ENCODE measurements at regions not wholly inside any gene's neighbourhood (a gene's known extent, or its start where the extent isn't known, plus 50 kb on each side); places are given as distances from the start of the nearest gene placed in this dataset.
"Not testable (repeated sequence)": the region's sequence is repeated elsewhere in the genome, so short reads cannot be mapped to it uniquely, and the experiment has no call there.

- H3K4me3 Mint-ChIP-seq (ENCODE audit: unreplicated experiment), result no peak overlapping the region
- no peak for DNase-seq (ENCODE audit: low spot score)
- TF ChIP-seq CTCF (IDR thresholded peaks at IDR 0.05), result no peak
- no peaks in the 10 kb centered on the region for H3K27me3 Mint-ChIP-seq (ENCODE audit: low read depth)
- H3K9me3 Mint-ChIP-seq (ENCODE audit: low read depth), result peaks cover 18% of the 10 kb centered on the region
- H3K27ac Mint-ChIP-seq (ENCODE audit: unreplicated experiment), result no peak overlapping the region
- H3K4me1 Mint-ChIP-seq (ENCODE audit: low read depth), result peaks cover 21% of the 10 kb centered on the region
- peaks cover 2% of the 10 kb centered on the region for H3K36me3 Mint-ChIP-seq (ENCODE audit: low read depth)
These were observed 238.0 kb upstream of the PTGER4 start for GRCh38 chr5:40441733-40442132.

GRCh38 chr5:40440746-40441145 lies 239.0 kb upstream of the PTGER4 start:
- H3K4me1 Mint-ChIP-seq (ENCODE audit: low read depth), result peaks cover 18% of the 10 kb centered on the region
- H3K27ac Mint-ChIP-seq (ENCODE audit: unreplicated experiment), result no peak overlapping the region
- no peaks in the 10 kb centered on the region for H3K27me3 Mint-ChIP-seq (ENCODE audit: low read depth)
- peaks cover 16% of the 10 kb centered on the region for H3K9me3 Mint-ChIP-seq (ENCODE audit: low read depth)
- no peak for DNase-seq (ENCODE audit: low spot score)
- no peak overlapping the region for H3K4me3 Mint-ChIP-seq (ENCODE audit: unreplicated experiment)
- TF ChIP-seq CTCF (IDR thresholded peaks at IDR 0.05), result no peak
- H3K36me3 Mint-ChIP-seq (ENCODE audit: low read depth), result peaks cover 2% of the 10 kb centered on the region

GRCh38 chr5:40439103-40439502 lies 240.6 kb upstream of the PTGER4 start:
- peaks cover 18% of the 10 kb centered on the region for H3K4me1 Mint-ChIP-seq (ENCODE audit: low read depth)
- H3K27me3 Mint-ChIP-seq (ENCODE audit: low read depth); DNase-seq (ENCODE audit: low spot score); H3K4me3 Mint-ChIP-seq (ENCODE audit: unreplicated experiment); H3K27ac Mint-ChIP-seq (ENCODE audit: unreplicated experiment); H3K36me3 Mint-ChIP-seq (ENCODE audit: low read depth); H3K9me3 Mint-ChIP-seq (ENCODE audit: low read depth): not testable (repeated sequence)
- TF ChIP-seq CTCF (IDR thresholded peaks at IDR 0.05), result peak; percentile 25

GRCh38 chr5:40438646-40439045 lies 241.1 kb upstream of the PTGER4 start:
- H3K4me3 Mint-ChIP-seq (ENCODE audit: unreplicated experiment); H3K27ac Mint-ChIP-seq (ENCODE audit: unreplicated experiment); H3K9me3 Mint-ChIP-seq (ENCODE audit: low read depth); H3K36me3 Mint-ChIP-seq (ENCODE audit: low read depth); H3K27me3 Mint-ChIP-seq (ENCODE audit: low read depth): not testable (repeated sequence)
- peaks cover 18% of the 10 kb centered on the region for H3K4me1 Mint-ChIP-seq (ENCODE audit: low read depth)
- DNase-seq (ENCODE audit: low spot score), result peak; percentile 47

- no peak for TF ChIP-seq CTCF (IDR thresholded peaks at IDR 0.05)
- no peaks in the 10 kb centered on the region for H3K9me3 Mint-ChIP-seq (ENCODE audit: low read depth)
- H3K4me1 Mint-ChIP-seq (ENCODE audit: low read depth), result peaks cover 15% of the 10 kb centered on the region
- no peak overlapping the region for H3K4me3 Mint-ChIP-seq (ENCODE audit: unreplicated experiment)
- no peaks in the 10 kb centered on the region for H3K27me3 Mint-ChIP-seq (ENCODE audit: low read depth)
- no peak for DNase-seq (ENCODE audit: low spot score)
- H3K36me3 Mint-ChIP-seq (ENCODE audit: low read depth), result no peaks in the 10 kb centered on the region
- no peak overlapping the region for H3K27ac Mint-ChIP-seq (ENCODE audit: unreplicated experiment)
These were observed 242.3 kb upstream of the PTGER4 start for GRCh38 chr5:40437452-40437861.

GRCh38 chr5:40436535-40437237 lies 243.0 kb upstream of the PTGER4 start:
- Mint-ChIP-seq H3K27me3 (ENCODE audit: low read depth) (no peaks in the 10 kb centered on the region), H3K4me3 (ENCODE audit: unreplicated experiment) (no peak overlapping the region), H3K4me1 (ENCODE audit: low read depth) (peaks cover 7% of the 10 kb centered on the region), H3K27ac (ENCODE audit: unreplicated experiment) (no peak overlapping the region), H3K36me3 (ENCODE audit: low read depth) (no peaks in the 10 kb centered on the region), H3K9me3 (ENCODE audit: low read depth) (no peaks in the 10 kb centered on the region)
- DNase-seq (ENCODE audit: low spot score), result no peak
- no peak for TF ChIP-seq CTCF (IDR thresholded peaks at IDR 0.05)

GRCh38 chr5:40435706-40436105 lies 244.0 kb upstream of the PTGER4 start:
- H3K27ac Mint-ChIP-seq (ENCODE audit: unreplicated experiment); DNase-seq (ENCODE audit: low spot score); H3K4me1 Mint-ChIP-seq (ENCODE audit: low read depth); H3K4me3 Mint-ChIP-seq (ENCODE audit: unreplicated experiment); H3K27me3 Mint-ChIP-seq (ENCODE audit: low read depth); H3K9me3 Mint-ChIP-seq (ENCODE audit: low read depth); H3K36me3 Mint-ChIP-seq (ENCODE audit: low read depth): not testable (repeated sequence)
